ENCODE measurements at regions not wholly inside any gene's neighbourhood (a gene's known extent, or its start where the extent isn't known, plus 50 kb on each side); places are given as distances from the start of the nearest gene placed in this dataset.

DNA sequence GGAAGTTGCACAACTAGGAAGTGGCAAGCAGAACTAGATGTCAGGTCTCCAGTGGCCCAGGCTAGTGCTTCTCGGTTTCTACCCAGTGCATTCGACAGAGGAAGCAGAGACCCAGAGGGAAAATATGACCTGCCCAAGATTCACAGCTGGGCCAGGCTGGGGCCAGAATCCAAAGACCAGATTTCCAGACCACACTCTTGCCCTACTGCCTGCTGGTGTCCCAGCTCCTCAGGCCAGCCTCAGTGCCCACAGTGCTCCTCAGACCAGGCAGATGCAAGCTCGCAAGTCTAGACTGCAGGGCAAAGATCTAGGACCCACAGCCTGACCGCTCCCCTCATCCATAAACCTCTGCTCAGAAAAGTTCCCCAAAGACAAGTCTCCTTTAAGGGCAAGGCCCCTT lies 262.6 kb downstream of the BUD13 start:
- TF ChIP-seq, protein P1, sequence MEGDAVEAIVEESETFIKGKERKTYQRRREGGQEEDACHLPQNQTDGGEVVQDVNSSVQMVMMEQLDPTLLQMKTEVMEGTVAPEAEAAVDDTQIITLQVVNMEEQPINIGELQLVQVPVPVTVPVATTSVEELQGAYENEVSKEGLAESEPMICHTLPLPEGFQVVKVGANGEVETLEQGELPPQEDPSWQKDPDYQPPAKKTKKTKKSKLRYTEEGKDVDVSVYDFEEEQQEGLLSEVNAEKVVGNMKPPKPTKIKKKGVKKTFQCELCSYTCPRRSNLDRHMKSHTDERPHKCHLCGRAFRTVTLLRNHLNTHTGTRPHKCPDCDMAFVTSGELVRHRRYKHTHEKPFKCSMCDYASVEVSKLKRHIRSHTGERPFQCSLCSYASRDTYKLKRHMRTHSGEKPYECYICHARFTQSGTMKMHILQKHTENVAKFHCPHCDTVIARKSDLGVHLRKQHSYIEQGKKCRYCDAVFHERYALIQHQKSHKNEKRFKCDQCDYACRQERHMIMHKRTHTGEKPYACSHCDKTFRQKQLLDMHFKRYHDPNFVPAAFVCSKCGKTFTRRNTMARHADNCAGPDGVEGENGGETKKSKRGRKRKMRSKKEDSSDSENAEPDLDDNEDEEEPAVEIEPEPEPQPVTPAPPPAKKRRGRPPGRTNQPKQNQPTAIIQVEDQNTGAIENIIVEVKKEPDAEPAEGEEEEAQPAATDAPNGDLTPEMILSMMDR (IDR thresholded peaks at IDR 0.05): no peak
- no peak for TF ChIP-seq POLR2AphosphoS5 (IDR thresholded peaks at IDR 0.05; ENCODE audit: low read depth, low read length)
- TF ChIP-seq TCF7L2 (IDR thresholded peaks at IDR 0.05; ENCODE audit: low read depth, low read length): no peak
